Breast epithelium (tissue), 4 donors: ENCODE measurements at regions not wholly inside any gene's neighbourhood (a gene's known extent, or its start where the extent isn't known, plus 50 kb on each side); places are given as distances from the start of the nearest gene placed in this dataset.

Experiments
- DNase-seq, 2 donors: peaks; one replicate each; pipeline ENCODE4 v3.0.0-alpha.2; 2019; ENCODE audit warnings: low spot score in 2 of 2
- H3K27ac ChIP-seq, 2 donors: fragments of 200-600 bp; sonication (generic) in 1 of 2; one replicate each; pipeline ENCODE4 v1.5.1; 2016 to 2019; ENCODE audit warnings: mild to moderate bottlenecking in 1 of 2
- H3K27me3 ChIP-seq, 2 donors: fragments of 200-600 bp; sonication (generic) in 1 of 2; one replicate each; pipeline versions ENCODE4 v1.5.1 to v1.6.0; 2017 to 2019; ENCODE audit warnings: control low read depth in 1 of 2, mild to moderate bottlenecking in 1 of 2
- H3K36me3 ChIP-seq: fragments of 200-600 bp; one replicate; pipeline ENCODE4 v1.5.1; 2019
- H3K4me1 ChIP-seq, 2 donors: fragments of 200-600 bp; sonication (generic); one replicate each; pipeline ENCODE4 v1.5.1; 2016 to 2019; ENCODE audit warnings: control low read depth in 1 of 2
- H3K4me3 ChIP-seq, 3 donors: fragments of 200-600 bp; sonication (generic); 1 replicate in 2 of 3; 2 replicates in 1 of 3; pipeline ENCODE4 v1.5.1; 2016 to 2019; ENCODE audit warnings: mild to moderate bottlenecking in 3 of 3, moderate library complexity in 2 of 3
- H3K9me3 ChIP-seq, 2 donors: fragments of 200-600 bp; sonication (generic) in 1 of 2; one replicate each; pipeline ENCODE4 v1.5.1; 2016 to 2019; ENCODE audit warnings: control low read depth in 1 of 2
- POLR2A ChIP-seq: fragments of 450-650 bp; IDR thresholded peaks from one replicate; pipeline ENCODE4 v1.6.1; 2016; ENCODE audit warnings: antibody characterized with exemption, mild to moderate bottlenecking, moderate library complexity
- POLR2AphosphoS5 ChIP-seq, 3 donors: sonication (generic); formaldehyde crosslinking; IDR thresholded peaks; one replicate each; pipeline ENCODE4 v1.6.1; 2017; ENCODE audit warnings: antibody characterized with exemption in 3 of 3
- intact Hi-C: fragments of 100-400 bp; cut with DNase I; formaldehyde crosslinking; loops from one replicate; pipeline ENCODE4 v1.15.1; 2023; ENCODE audit warnings: low total_unique reads
- TF ChIP-seq, protein P1 (sequence below), 3 donors: fragments of 450-650 bp; IDR thresholded peaks; one replicate each; pipeline ENCODE4 v1.5.1; 2016 to 2017; ENCODE audit warnings: antibody characterized with exemption in 3 of 3, mild to moderate bottlenecking in 3 of 3, moderate library complexity in 3 of 3

DNA sequence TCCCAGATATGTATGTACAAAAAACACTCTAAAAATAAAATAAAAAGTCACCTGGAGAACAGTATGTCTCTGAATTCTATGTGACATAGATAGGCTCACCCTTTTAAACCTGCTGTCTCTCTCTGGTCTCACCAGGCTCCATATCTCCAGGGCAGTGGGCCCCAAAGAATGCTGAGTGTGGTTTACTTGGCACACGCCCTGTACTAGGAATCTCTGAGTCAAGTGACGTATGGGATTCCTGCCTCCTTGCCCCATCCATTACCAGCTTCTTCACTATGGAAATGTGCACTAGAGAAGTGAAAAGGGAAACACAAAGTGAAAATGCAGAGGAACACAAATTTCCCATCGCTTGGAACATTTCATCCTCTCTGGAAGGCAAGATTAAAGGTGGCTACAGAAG is 722.2 kb upstream of the TENM4 start:
- H3K27me3 ChIP-seq: no peaks in the 10 kb centered on the region
- no peak overlapping the region for H3K27ac ChIP-seq
- H3K36me3 ChIP-seq: no peaks in the 10 kb centered on the region
- TF ChIP-seq POLR2AphosphoS5 (IDR thresholded peaks at IDR 0.05) (no peak), POLR2A (no peak)
- TF ChIP-seq, protein P1, sequence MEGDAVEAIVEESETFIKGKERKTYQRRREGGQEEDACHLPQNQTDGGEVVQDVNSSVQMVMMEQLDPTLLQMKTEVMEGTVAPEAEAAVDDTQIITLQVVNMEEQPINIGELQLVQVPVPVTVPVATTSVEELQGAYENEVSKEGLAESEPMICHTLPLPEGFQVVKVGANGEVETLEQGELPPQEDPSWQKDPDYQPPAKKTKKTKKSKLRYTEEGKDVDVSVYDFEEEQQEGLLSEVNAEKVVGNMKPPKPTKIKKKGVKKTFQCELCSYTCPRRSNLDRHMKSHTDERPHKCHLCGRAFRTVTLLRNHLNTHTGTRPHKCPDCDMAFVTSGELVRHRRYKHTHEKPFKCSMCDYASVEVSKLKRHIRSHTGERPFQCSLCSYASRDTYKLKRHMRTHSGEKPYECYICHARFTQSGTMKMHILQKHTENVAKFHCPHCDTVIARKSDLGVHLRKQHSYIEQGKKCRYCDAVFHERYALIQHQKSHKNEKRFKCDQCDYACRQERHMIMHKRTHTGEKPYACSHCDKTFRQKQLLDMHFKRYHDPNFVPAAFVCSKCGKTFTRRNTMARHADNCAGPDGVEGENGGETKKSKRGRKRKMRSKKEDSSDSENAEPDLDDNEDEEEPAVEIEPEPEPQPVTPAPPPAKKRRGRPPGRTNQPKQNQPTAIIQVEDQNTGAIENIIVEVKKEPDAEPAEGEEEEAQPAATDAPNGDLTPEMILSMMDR (IDR thresholded peaks at IDR 0.05): no peak
- intact Hi-C loops: no loop called here
- no peaks in the 10 kb centered on the region for H3K4me1 ChIP-seq
- DNase-seq: no peak
- no peak overlapping the region for H3K4me3 ChIP-seq
- no peaks in the 10 kb centered on the region for H3K9me3 ChIP-seq

GRCh38 chr11:80162387-80162786 is 721.6 kb upstream of the TENM4 start:
- H3K4me3 ChIP-seq: no peak overlapping the region

GRCh38 chr11:80157447-80157846 is 716.6 kb upstream of the TENM4 start:
- Histone ChIP-seq H3K9me3 (no peaks in the 10 kb centered on the region), H3K4me1 (no peaks in the 10 kb centered on the region), H3K27me3 (no peaks in the 10 kb centered on the region), H3K27ac (no peak overlapping the region), H3K4me3 (no peak overlapping the region), H3K36me3 (no peaks in the 10 kb centered on the region)
- DNase-seq: no peak
- intact Hi-C loops: no loop called here
- no peak for TF ChIP-seq POLR2A
- TF ChIP-seq, protein P1 (IDR thresholded peaks at IDR 0.05): no peak

More at GRCh38 chr11:80162387-80162786, 721.6 kb upstream of the TENM4 start:
- DNase-seq: no peak
- Histone ChIP-seq H3K36me3 (no peaks in the 10 kb centered on the region), H3K27me3 (no peaks in the 10 kb centered on the region), H3K9me3 (no peaks in the 10 kb centered on the region), H3K27ac (no peak overlapping the region), H3K4me1 (no peaks in the 10 kb centered on the region)
- intact Hi-C loops: no loop called here
- TF ChIP-seq, protein P1 (IDR thresholded peaks at IDR 0.05): no peak
- TF ChIP-seq POLR2A (no peak), POLR2AphosphoS5 (IDR thresholded peaks at IDR 0.05) (no peak)

DNA sequence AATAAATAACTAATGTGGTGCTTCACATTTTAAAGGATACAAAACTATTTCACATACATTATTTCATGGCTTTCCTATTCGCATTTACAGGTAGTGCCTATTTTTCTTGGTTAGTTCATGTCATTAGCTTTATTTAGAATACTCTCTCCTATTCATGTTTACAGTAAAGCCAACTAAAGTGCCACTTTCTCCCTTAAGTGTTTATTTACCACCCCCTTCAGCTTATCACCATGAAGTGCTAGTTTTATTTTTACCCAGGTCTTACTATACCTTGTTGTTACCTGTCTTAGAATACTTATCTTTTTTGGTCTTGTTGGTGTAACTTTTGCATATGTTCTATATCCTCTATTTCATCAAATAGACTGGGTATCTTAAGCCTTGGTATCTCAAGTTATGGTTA is 715.2 kb upstream of the TENM4 start:
- intact Hi-C loops: no loop called here
- Histone ChIP-seq H3K9me3 (no peaks in the 10 kb centered on the region), H3K27me3 (no peaks in the 10 kb centered on the region), H3K4me3 (no peak overlapping the region), H3K27ac (no peak overlapping the region), H3K36me3 (no peaks in the 10 kb centered on the region), H3K4me1 (no peaks in the 10 kb centered on the region)
- DNase-seq: no peak
- TF ChIP-seq, protein P1 (IDR thresholded peaks at IDR 0.05): no peak
- TF ChIP-seq POLR2A (no peak), POLR2AphosphoS5 (IDR thresholded peaks at IDR 0.05) (no peak)

- no peaks in the 10 kb centered on the region for H3K36me3 ChIP-seq
- no peaks in the 10 kb centered on the region for H3K9me3 ChIP-seq
- no peaks in the 10 kb centered on the region for H3K27me3 ChIP-seq
- H3K4me1 ChIP-seq: no peaks in the 10 kb centered on the region
- intact Hi-C loops: no loop called here
- H3K4me3 ChIP-seq: no peak overlapping the region
- TF ChIP-seq POLR2AphosphoS5 (IDR thresholded peaks at IDR 0.05): no peak
- TF ChIP-seq, protein P1 (IDR thresholded peaks at IDR 0.05): no peak
- TF ChIP-seq POLR2A: no peak
- DNase-seq: no peak
- no peak overlapping the region for H3K27ac ChIP-seq
Observed at GRCh38 chr11:80155412-80156017, 714.7 kb upstream of the TENM4 start.
